ENCODE measurements at regions not wholly inside any gene's neighbourhood (a gene's known extent, or its start where the extent isn't known, plus 50 kb on each side); places are given as distances from the start of the nearest gene placed in this dataset.

DNA sequence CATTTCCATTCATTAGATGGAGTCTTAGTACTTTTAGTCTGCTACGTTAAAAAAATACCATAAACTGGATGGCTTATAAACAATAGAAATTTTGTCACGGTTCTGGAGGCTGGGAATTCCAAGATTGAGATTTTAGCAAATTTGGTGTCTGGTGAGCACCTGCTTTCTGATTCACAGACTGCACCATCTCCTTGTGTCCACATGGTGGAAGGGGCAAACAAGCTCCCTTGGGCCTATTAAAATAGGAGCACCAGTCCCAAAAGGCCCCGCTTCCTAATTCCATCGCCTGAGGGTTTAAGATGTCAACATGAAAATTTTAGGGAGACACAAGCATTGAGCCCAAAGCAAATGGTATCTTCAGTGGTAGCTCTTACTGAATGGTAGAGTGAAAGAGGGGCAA, 120.5 kb upstream of the MAP9 start:
- H4K20me1 ChIP-seq (ENCODE audit: insufficient read depth, low read length), result no peaks in the 10 kb centered on the region
- H2AFZ ChIP-seq (ENCODE audit: low read length), result no peak overlapping the region
- DNase-seq (ENCODE audit: low spot score), result no peak
- no TSS peak for BruUV-seq (replicated peaks)
- H3K9me2 ChIP-seq (ENCODE audit: insufficient read depth, low read length), result no peaks in the 10 kb centered on the region
- POLR2A ChIA-PET, result no interaction called here
- no peaks in the 10 kb centered on the region for H3K9me3 ChIP-seq (ENCODE audit: low read length)
- H3K4me3 ChIP-seq (ENCODE audit: low read depth, low read length, poor library complexity, severe bottlenecking), result no peak overlapping the region
- no peak overlapping the region for H3K4me2 ChIP-seq (ENCODE audit: low read length)
- H3K27ac ChIP-seq (ENCODE audit: low read depth, low read length, poor library complexity, severe bottlenecking), result no peak overlapping the region
- CTCF ChIA-PET (ENCODE audit: unreplicated experiment), result no interaction called here
- intact Hi-C loops (cut with micrococcal nuclease; ENCODE audit: unreplicated experiment), result no loop called here
- H3K4me1 ChIP-seq (ENCODE audit: insufficient read depth, low read length, poor library complexity, severe bottlenecking), result no peaks in the 10 kb centered on the region
- no peak for TF ChIP-seq EZH2phosphoT487 (IDR thresholded peaks at IDR 0.05; ENCODE audit: borderline replicate concordance, low read depth, low read length)
- TF ChIP-seq, protein P1, sequence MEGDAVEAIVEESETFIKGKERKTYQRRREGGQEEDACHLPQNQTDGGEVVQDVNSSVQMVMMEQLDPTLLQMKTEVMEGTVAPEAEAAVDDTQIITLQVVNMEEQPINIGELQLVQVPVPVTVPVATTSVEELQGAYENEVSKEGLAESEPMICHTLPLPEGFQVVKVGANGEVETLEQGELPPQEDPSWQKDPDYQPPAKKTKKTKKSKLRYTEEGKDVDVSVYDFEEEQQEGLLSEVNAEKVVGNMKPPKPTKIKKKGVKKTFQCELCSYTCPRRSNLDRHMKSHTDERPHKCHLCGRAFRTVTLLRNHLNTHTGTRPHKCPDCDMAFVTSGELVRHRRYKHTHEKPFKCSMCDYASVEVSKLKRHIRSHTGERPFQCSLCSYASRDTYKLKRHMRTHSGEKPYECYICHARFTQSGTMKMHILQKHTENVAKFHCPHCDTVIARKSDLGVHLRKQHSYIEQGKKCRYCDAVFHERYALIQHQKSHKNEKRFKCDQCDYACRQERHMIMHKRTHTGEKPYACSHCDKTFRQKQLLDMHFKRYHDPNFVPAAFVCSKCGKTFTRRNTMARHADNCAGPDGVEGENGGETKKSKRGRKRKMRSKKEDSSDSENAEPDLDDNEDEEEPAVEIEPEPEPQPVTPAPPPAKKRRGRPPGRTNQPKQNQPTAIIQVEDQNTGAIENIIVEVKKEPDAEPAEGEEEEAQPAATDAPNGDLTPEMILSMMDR (conservative IDR thresholded peaks at IDR 0.05; ENCODE audit: low read length), result no peak
- no peaks in the 10 kb centered on the region for H3K36me3 ChIP-seq (ENCODE audit: insufficient read depth, low read length)
- no peaks in the 10 kb centered on the region for H3K79me2 ChIP-seq (ENCODE audit: insufficient read depth, low read depth, low read length)

DNA sequence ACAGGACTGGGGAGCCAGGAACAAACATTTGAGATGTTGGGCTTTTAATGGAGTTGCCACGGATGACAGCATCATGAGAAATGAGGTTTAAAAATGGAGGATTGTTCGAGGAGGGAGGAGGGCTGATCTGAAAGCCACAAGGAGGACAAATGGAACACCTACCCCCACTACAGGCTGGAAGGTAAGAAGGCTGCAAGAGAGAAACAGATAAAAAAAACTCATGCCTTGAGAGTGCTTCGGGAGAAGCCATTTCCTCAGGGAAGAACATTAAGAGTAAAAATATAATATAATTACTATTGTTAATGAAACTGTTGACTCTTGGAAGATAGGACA, 119.5 kb upstream of the MAP9 start:
- intact Hi-C loops (cut with micrococcal nuclease; ENCODE audit: unreplicated experiment), result no loop called here
- no peak for DNase-seq (ENCODE audit: low spot score)
- Histone ChIP-seq H3K36me3 (ENCODE audit: insufficient read depth, low read length) (no peaks in the 10 kb centered on the region), H3K9me3 (ENCODE audit: low read length) (no peaks in the 10 kb centered on the region), H3K4me3 (ENCODE audit: low read depth, low read length, poor library complexity, severe bottlenecking) (no peak overlapping the region), H4K20me1 (ENCODE audit: insufficient read depth, low read length) (no peaks in the 10 kb centered on the region), H2AFZ (ENCODE audit: low read length) (no peak overlapping the region), H3K27ac (ENCODE audit: low read depth, low read length, poor library complexity, severe bottlenecking) (no peak overlapping the region), H3K9me2 (ENCODE audit: insufficient read depth, low read length) (no peaks in the 10 kb centered on the region), H3K4me1 (ENCODE audit: insufficient read depth, low read length, poor library complexity, severe bottlenecking) (no peaks in the 10 kb centered on the region), H3K4me2 (ENCODE audit: low read length) (no peak overlapping the region), H3K79me2 (ENCODE audit: insufficient read depth, low read depth, low read length) (no peaks in the 10 kb centered on the region)
- ChIA-PET POLR2A (no interaction called here), CTCF (ENCODE audit: unreplicated experiment) (no interaction called here)
- no TSS peak for BruUV-seq (replicated peaks)
- no peak for TF ChIP-seq EZH2phosphoT487 (IDR thresholded peaks at IDR 0.05; ENCODE audit: borderline replicate concordance, low read depth, low read length)
- TF ChIP-seq, protein P1 (conservative IDR thresholded peaks at IDR 0.05; ENCODE audit: low read length), result no peak

DNA sequence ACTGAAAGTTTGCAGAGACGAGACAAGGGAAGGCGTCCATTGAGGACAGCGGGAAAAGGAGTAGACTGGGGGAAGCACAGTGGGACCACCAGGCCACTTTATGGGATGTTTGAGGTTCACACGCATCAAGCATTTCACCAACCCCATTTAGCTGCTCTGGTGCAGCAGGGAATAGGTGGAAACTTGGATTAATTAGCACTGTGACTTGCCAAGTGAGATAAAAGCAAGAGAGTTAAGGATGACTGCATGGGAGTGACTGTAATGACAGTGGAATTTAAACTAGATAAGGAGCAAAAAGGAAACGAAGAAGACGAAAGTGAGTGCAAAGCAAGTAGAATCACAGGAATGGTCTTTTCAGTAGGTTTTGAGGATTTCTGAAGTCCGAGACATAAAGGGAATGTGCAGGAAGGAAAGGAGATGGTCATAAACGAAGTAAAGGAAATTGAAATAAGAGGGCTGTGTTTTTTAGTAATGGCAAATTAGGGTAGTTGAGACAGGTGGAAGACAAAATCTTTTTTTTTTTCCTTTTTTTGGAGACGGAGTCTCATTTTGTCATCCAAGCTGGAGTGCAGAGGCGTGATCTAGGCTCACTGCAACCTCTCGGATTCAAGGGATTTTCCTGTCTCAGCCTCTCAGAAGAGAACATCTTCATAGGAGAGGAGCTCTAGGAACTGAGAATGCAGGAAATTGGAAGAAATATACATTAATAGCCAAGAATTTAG, 119.0 kb upstream of the MAP9 start:
- no peaks in the 10 kb centered on the region for H4K20me1 ChIP-seq (ENCODE audit: insufficient read depth, low read length)
- H3K79me2 ChIP-seq (ENCODE audit: insufficient read depth, low read depth, low read length), result no peaks in the 10 kb centered on the region
- TF ChIP-seq EZH2phosphoT487 (IDR thresholded peaks at IDR 0.05; ENCODE audit: borderline replicate concordance, low read depth, low read length), result no peak
- TF ChIP-seq, protein P1 (conservative IDR thresholded peaks at IDR 0.05; ENCODE audit: low read length), result no peak
- no peaks in the 10 kb centered on the region for H3K4me1 ChIP-seq (ENCODE audit: insufficient read depth, low read length, poor library complexity, severe bottlenecking)
- ChIA-PET CTCF (ENCODE audit: unreplicated experiment) (no interaction called here), POLR2A (no interaction called here)
- H3K27ac ChIP-seq (ENCODE audit: low read depth, low read length, poor library complexity, severe bottlenecking), result no peak overlapping the region
- no peak overlapping the region for H2AFZ ChIP-seq (ENCODE audit: low read length)
- no peaks in the 10 kb centered on the region for H3K36me3 ChIP-seq (ENCODE audit: insufficient read depth, low read length)
- no peak for DNase-seq (ENCODE audit: low spot score)
- intact Hi-C loops (cut with micrococcal nuclease; ENCODE audit: unreplicated experiment), result no loop called here
- H3K4me2 ChIP-seq (ENCODE audit: low read length), result no peak overlapping the region
- BruUV-seq (replicated peaks), result no TSS peak
- H3K9me3 ChIP-seq (ENCODE audit: low read length), result no peaks in the 10 kb centered on the region
- no peaks in the 10 kb centered on the region for H3K9me2 ChIP-seq (ENCODE audit: insufficient read depth, low read length)
- no peak overlapping the region for H3K4me3 ChIP-seq (ENCODE audit: low read depth, low read length, poor library complexity, severe bottlenecking)

Data from OCI-LY7 (cell line).